ENCODE measurements at regions not wholly inside any gene's neighbourhood (a gene's known extent, or its start where the extent isn't known, plus 50 kb on each side); places are given as distances from the start of the nearest gene placed in this dataset.
"Not testable (repeated sequence)": the region's sequence is repeated elsewhere in the genome, so short reads cannot be mapped to it uniquely, and the experiment has no call there.

GRCh38 chr18:78423811-78424210 is 555.8 kb upstream of the SALL3 start:
- Histone ChIP-seq H3K27me3 (replicated peaks; ENCODE audit: control insufficient read depth, insufficient read depth, low read length, poor library complexity, severe bottlenecking) (no peaks in the 10 kb centered on the region), H3K27ac (ENCODE audit: insufficient read depth, low read length, poor library complexity, severe bottlenecking) (no peak overlapping the region), H3K36me3 (ENCODE audit: control insufficient read depth, insufficient read depth, low read length) (no peaks in the 10 kb centered on the region), H3K9me3 (ENCODE audit: control insufficient read depth, low read length) (no peaks in the 10 kb centered on the region), H3K4me1 (ENCODE audit: control insufficient read depth, insufficient read depth, low read length, poor library complexity, severe bottlenecking) (no peaks in the 10 kb centered on the region), H3K4me3 (ENCODE audit: insufficient read depth, low read depth, low read length, poor library complexity, severe bottlenecking) (no peak overlapping the region)
- no peak for DNase-seq

GRCh38 chr18:78424403-78425018 is 555.1 kb upstream of the SALL3 start:
- no peak overlapping the region for H3K27ac ChIP-seq (ENCODE audit: insufficient read depth, low read length, poor library complexity, severe bottlenecking)
- DNase-seq: no peak
- H3K36me3 ChIP-seq (ENCODE audit: control insufficient read depth, insufficient read depth, low read length): no peaks in the 10 kb centered on the region
- H3K27me3 ChIP-seq (replicated peaks; ENCODE audit: control insufficient read depth, insufficient read depth, low read length, poor library complexity, severe bottlenecking): no peaks in the 10 kb centered on the region
- H3K4me1 ChIP-seq (ENCODE audit: control insufficient read depth, insufficient read depth, low read length, poor library complexity, severe bottlenecking): no peaks in the 10 kb centered on the region
- no peak overlapping the region for H3K4me3 ChIP-seq (ENCODE audit: insufficient read depth, low read depth, low read length, poor library complexity, severe bottlenecking)
- H3K9me3 ChIP-seq (ENCODE audit: control insufficient read depth, low read length): no peaks in the 10 kb centered on the region

- Histone ChIP-seq H3K27ac (ENCODE audit: insufficient read depth, low read length, poor library complexity, severe bottlenecking) (no peak overlapping the region), H3K4me1 (ENCODE audit: control insufficient read depth, insufficient read depth, low read length, poor library complexity, severe bottlenecking) (no peaks in the 10 kb centered on the region), H3K36me3 (ENCODE audit: control insufficient read depth, insufficient read depth, low read length) (no peaks in the 10 kb centered on the region), H3K9me3 (ENCODE audit: control insufficient read depth, low read length) (no peaks in the 10 kb centered on the region), H3K27me3 (replicated peaks; ENCODE audit: control insufficient read depth, insufficient read depth, low read length, poor library complexity, severe bottlenecking) (no peaks in the 10 kb centered on the region), H3K4me3 (ENCODE audit: insufficient read depth, low read depth, low read length, poor library complexity, severe bottlenecking) (no peak overlapping the region)
- no peak for DNase-seq
Measured at GRCh38 chr18:78425019-78425412, 554.6 kb upstream of the SALL3 start.

GRCh38 chr18:78427081-78427480 is 552.5 kb upstream of the SALL3 start:
- Histone ChIP-seq H3K27me3 (replicated peaks; ENCODE audit: control insufficient read depth, insufficient read depth, low read length, poor library complexity, severe bottlenecking) (no peaks in the 10 kb centered on the region), H3K27ac (ENCODE audit: insufficient read depth, low read length, poor library complexity, severe bottlenecking) (no peak overlapping the region), H3K36me3 (ENCODE audit: control insufficient read depth, insufficient read depth, low read length) (no peaks in the 10 kb centered on the region), H3K4me1 (ENCODE audit: control insufficient read depth, insufficient read depth, low read length, poor library complexity, severe bottlenecking) (no peaks in the 10 kb centered on the region), H3K9me3 (ENCODE audit: control insufficient read depth, low read length) (no peaks in the 10 kb centered on the region), H3K4me3 (ENCODE audit: insufficient read depth, low read depth, low read length, poor library complexity, severe bottlenecking) (no peak overlapping the region)
- no peak for DNase-seq

- Histone ChIP-seq H3K27me3 (replicated peaks; ENCODE audit: control insufficient read depth, insufficient read depth, low read length, poor library complexity, severe bottlenecking) (no peaks in the 10 kb centered on the region), H3K36me3 (ENCODE audit: control insufficient read depth, insufficient read depth, low read length) (no peaks in the 10 kb centered on the region), H3K4me3 (ENCODE audit: insufficient read depth, low read depth, low read length, poor library complexity, severe bottlenecking) (no peak overlapping the region), H3K27ac (ENCODE audit: insufficient read depth, low read length, poor library complexity, severe bottlenecking) (no peak overlapping the region), H3K9me3 (ENCODE audit: control insufficient read depth, low read length) (no peaks in the 10 kb centered on the region), H3K4me1 (ENCODE audit: control insufficient read depth, insufficient read depth, low read length, poor library complexity, severe bottlenecking) (no peaks in the 10 kb centered on the region)
- no peak for DNase-seq
Measured at GRCh38 chr18:78429127-78430108, 550.2 kb upstream of the SALL3 start.

- no peak for DNase-seq
- Histone ChIP-seq H3K27me3 (replicated peaks; ENCODE audit: control insufficient read depth, insufficient read depth, low read length, poor library complexity, severe bottlenecking) (no peaks in the 10 kb centered on the region), H3K4me3 (ENCODE audit: insufficient read depth, low read depth, low read length, poor library complexity, severe bottlenecking) (no peak overlapping the region), H3K36me3 (ENCODE audit: control insufficient read depth, insufficient read depth, low read length) (no peaks in the 10 kb centered on the region), H3K4me1 (ENCODE audit: control insufficient read depth, insufficient read depth, low read length, poor library complexity, severe bottlenecking) (no peaks in the 10 kb centered on the region), H3K27ac (ENCODE audit: insufficient read depth, low read length, poor library complexity, severe bottlenecking) (no peak overlapping the region), H3K9me3 (ENCODE audit: control insufficient read depth, low read length) (no peaks in the 10 kb centered on the region)
Measured at GRCh38 chr18:78430131-78430758, 549.4 kb upstream of the SALL3 start.

GRCh38 chr18:78431606-78432005 is 548.0 kb upstream of the SALL3 start:
- no peak for DNase-seq
- Histone ChIP-seq H3K27me3 (replicated peaks; ENCODE audit: control insufficient read depth, insufficient read depth, low read length, poor library complexity, severe bottlenecking) (no peaks in the 10 kb centered on the region), H3K4me1 (ENCODE audit: control insufficient read depth, insufficient read depth, low read length, poor library complexity, severe bottlenecking) (no peaks in the 10 kb centered on the region), H3K9me3 (ENCODE audit: control insufficient read depth, low read length) (no peaks in the 10 kb centered on the region), H3K36me3 (ENCODE audit: control insufficient read depth, insufficient read depth, low read length) (no peaks in the 10 kb centered on the region), H3K4me3 (ENCODE audit: insufficient read depth, low read depth, low read length, poor library complexity, severe bottlenecking) (no peak overlapping the region), H3K27ac (ENCODE audit: insufficient read depth, low read length, poor library complexity, severe bottlenecking) (no peak overlapping the region)

- DNase-seq: no peak
- no peaks in the 10 kb centered on the region for H3K36me3 ChIP-seq (ENCODE audit: control insufficient read depth, insufficient read depth, low read length)
- H3K4me1 ChIP-seq (ENCODE audit: control insufficient read depth, insufficient read depth, low read length, poor library complexity, severe bottlenecking): no peaks in the 10 kb centered on the region
- H3K27ac ChIP-seq (ENCODE audit: insufficient read depth, low read length, poor library complexity, severe bottlenecking): no peak overlapping the region
- H3K9me3 ChIP-seq (ENCODE audit: control insufficient read depth, low read length): no peaks in the 10 kb centered on the region
- H3K27me3 ChIP-seq (replicated peaks; ENCODE audit: control insufficient read depth, insufficient read depth, low read length, poor library complexity, severe bottlenecking): no peaks in the 10 kb centered on the region
- no peak overlapping the region for H3K4me3 ChIP-seq (ENCODE audit: insufficient read depth, low read depth, low read length, poor library complexity, severe bottlenecking)
Measured at GRCh38 chr18:78433562-78433961, 546.1 kb upstream of the SALL3 start.

GRCh38 chr18:78436110-78436509 is 543.5 kb upstream of the SALL3 start:
- H3K36me3 ChIP-seq (ENCODE audit: control insufficient read depth, insufficient read depth, low read length): no peaks in the 10 kb centered on the region
- H3K9me3 ChIP-seq (ENCODE audit: control insufficient read depth, low read length): no peaks in the 10 kb centered on the region
- H3K27me3 ChIP-seq (replicated peaks; ENCODE audit: control insufficient read depth, insufficient read depth, low read length, poor library complexity, severe bottlenecking): no peaks in the 10 kb centered on the region
- no peak overlapping the region for H3K27ac ChIP-seq (ENCODE audit: insufficient read depth, low read length, poor library complexity, severe bottlenecking)
- no peak for DNase-seq
- no peaks in the 10 kb centered on the region for H3K4me1 ChIP-seq (ENCODE audit: control insufficient read depth, insufficient read depth, low read length, poor library complexity, severe bottlenecking)
- no peak overlapping the region for H3K4me3 ChIP-seq (ENCODE audit: insufficient read depth, low read depth, low read length, poor library complexity, severe bottlenecking)

- H3K27ac ChIP-seq (ENCODE audit: insufficient read depth, low read length, poor library complexity, severe bottlenecking); H3K27me3 ChIP-seq (replicated peaks; ENCODE audit: control insufficient read depth, insufficient read depth, low read length, poor library complexity, severe bottlenecking); H3K36me3 ChIP-seq (ENCODE audit: control insufficient read depth, insufficient read depth, low read length); H3K4me1 ChIP-seq (ENCODE audit: control insufficient read depth, insufficient read depth, low read length, poor library complexity, severe bottlenecking); DNase-seq; H3K9me3 ChIP-seq (ENCODE audit: control insufficient read depth, low read length); H3K4me3 ChIP-seq (ENCODE audit: insufficient read depth, low read depth, low read length, poor library complexity, severe bottlenecking): not testable (repeated sequence)
Measured at GRCh38 chr18:78438235-78438634, 541.4 kb upstream of the SALL3 start.

Data from effector memory CD4-positive, alpha-beta T cell (primary cell).